ENCODE measurements at regions not wholly inside any gene's neighbourhood (a gene's known extent, or its start where the extent isn't known, plus 50 kb on each side); places are given as distances from the start of the nearest gene placed in this dataset.

- H3K9me3 ChIP-seq, result no peaks in the 10 kb centered on the region
- no peak for DNase-seq
- no peaks in the 10 kb centered on the region for H3K36me3 ChIP-seq (ENCODE audit: low read depth)
- no peak for ATAC-seq
- intact Hi-C loops (cut with DNase I, micrococcal nuclease), result no loop called here
- no peak overlapping the region for H3K4me3 ChIP-seq
- TF ChIP-seq CTCF (IDR thresholded peaks at IDR 0.05), result no peak
- no peaks in the 10 kb centered on the region for H3K4me1 ChIP-seq (ENCODE audit: low read depth)
Observed at GRCh38 chr10:131689954-131690757, 210.7 kb upstream of the PPP2R2D start.

GRCh38 chr10:131690805-131691239 lies 210.0 kb upstream of the PPP2R2D start:
- no peak for TF ChIP-seq CTCF (IDR thresholded peaks at IDR 0.05)
- DNase-seq (no peak), ATAC-seq (no peak)
- intact Hi-C loops (cut with DNase I, micrococcal nuclease), result no loop called here
- H3K4me3 ChIP-seq, result no peak overlapping the region
- no peaks in the 10 kb centered on the region for H3K36me3 ChIP-seq (ENCODE audit: low read depth)
- H3K9me3 ChIP-seq, result no peaks in the 10 kb centered on the region
- no peaks in the 10 kb centered on the region for H3K4me1 ChIP-seq (ENCODE audit: low read depth)

GRCh38 chr10:131691481-131692090 lies 209.2 kb upstream of the PPP2R2D start:
- no peak for TF ChIP-seq CTCF (IDR thresholded peaks at IDR 0.05)
- H3K9me3 ChIP-seq, result no peaks in the 10 kb centered on the region
- intact Hi-C loops (cut with DNase I, micrococcal nuclease), result no loop called here
- DNase-seq (no peak), ATAC-seq (no peak)
- H3K36me3 ChIP-seq (ENCODE audit: low read depth), result no peaks in the 10 kb centered on the region
- H3K4me1 ChIP-seq (ENCODE audit: low read depth), result no peaks in the 10 kb centered on the region
- no peak overlapping the region for H3K4me3 ChIP-seq

DNA sequence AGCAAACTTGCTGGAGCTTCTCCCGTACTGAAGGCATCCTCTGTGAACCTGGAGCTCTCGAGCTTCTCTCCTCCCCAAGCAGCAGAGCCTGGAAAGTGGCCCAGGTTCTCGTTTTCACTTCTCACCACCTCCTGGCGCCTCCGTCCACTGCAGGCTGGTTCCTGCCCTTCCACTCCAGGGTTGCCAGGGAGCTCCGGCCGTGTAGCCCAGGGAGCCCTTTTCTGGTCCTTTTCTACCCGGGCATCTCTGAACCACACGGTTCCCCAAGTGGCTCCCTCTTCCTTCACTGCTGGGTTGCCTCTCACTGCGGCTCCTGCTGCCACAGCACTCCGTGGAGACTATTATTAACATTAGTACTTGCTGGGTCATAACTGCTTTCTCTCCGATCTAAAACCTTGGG lies 208.6 kb upstream of the PPP2R2D start:
- DNase-seq (no peak), ATAC-seq (no peak)
- no peak for TF ChIP-seq CTCF (IDR thresholded peaks at IDR 0.05)
- Histone ChIP-seq H3K36me3 (ENCODE audit: low read depth) (no peaks in the 10 kb centered on the region), H3K9me3 (no peaks in the 10 kb centered on the region), H3K4me1 (ENCODE audit: low read depth) (no peaks in the 10 kb centered on the region), H3K4me3 (no peak overlapping the region)
- intact Hi-C loops (cut with DNase I, micrococcal nuclease), result no loop called here

DNA sequence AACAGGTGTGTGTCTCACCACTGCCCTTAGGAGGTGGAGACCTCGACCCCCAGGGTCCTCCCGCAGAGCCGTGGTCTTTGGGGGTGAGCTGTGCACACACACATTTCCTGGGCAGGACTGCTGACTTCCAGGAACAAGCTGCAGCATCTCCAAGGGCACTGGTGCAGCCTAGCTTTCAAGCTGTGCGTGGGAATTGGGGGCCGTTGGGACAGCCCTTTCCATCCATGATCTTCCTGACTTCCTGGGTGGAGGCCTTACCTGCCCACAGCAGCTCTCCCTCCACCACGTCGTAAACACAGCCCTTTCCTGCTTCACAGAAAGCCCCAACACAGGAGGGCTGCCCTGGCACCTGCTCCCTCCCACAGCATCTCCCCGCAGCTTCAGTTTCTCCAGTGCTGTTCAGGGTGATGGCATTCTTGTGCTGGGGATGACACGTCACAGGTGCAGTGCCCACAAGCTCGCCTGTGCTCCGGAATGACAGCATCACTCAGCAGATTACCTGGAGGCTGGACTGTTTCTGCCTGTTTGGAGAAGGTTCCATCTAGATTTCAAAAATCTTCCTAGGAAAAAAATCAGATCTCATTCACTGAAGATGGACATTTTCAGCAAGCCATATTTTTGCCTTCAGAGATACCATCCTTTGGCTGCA lies 208.0 kb upstream of the PPP2R2D start:
- DNase-seq (no peak), ATAC-seq (no peak)
- no peak overlapping the region for H3K4me3 ChIP-seq
- TF ChIP-seq CTCF (IDR thresholded peaks at IDR 0.05), result no peak
- intact Hi-C loops (cut with DNase I, micrococcal nuclease), result no loop called here
- no peaks in the 10 kb centered on the region for H3K36me3 ChIP-seq (ENCODE audit: low read depth)
- H3K9me3 ChIP-seq, result no peaks in the 10 kb centered on the region
- H3K4me1 ChIP-seq (ENCODE audit: low read depth), result no peaks in the 10 kb centered on the region

Measured in mucosa of descending colon (tissue), 3 donors.